ENCODE measurements at regions not wholly inside any gene's neighbourhood (a gene's known extent, or its start where the extent isn't known, plus 50 kb on each side); places are given as distances from the start of the nearest gene placed in this dataset.
"Not testable (repeated sequence)": the region's sequence is repeated elsewhere in the genome, so short reads cannot be mapped to it uniquely, and the experiment has no call there.

DNA sequence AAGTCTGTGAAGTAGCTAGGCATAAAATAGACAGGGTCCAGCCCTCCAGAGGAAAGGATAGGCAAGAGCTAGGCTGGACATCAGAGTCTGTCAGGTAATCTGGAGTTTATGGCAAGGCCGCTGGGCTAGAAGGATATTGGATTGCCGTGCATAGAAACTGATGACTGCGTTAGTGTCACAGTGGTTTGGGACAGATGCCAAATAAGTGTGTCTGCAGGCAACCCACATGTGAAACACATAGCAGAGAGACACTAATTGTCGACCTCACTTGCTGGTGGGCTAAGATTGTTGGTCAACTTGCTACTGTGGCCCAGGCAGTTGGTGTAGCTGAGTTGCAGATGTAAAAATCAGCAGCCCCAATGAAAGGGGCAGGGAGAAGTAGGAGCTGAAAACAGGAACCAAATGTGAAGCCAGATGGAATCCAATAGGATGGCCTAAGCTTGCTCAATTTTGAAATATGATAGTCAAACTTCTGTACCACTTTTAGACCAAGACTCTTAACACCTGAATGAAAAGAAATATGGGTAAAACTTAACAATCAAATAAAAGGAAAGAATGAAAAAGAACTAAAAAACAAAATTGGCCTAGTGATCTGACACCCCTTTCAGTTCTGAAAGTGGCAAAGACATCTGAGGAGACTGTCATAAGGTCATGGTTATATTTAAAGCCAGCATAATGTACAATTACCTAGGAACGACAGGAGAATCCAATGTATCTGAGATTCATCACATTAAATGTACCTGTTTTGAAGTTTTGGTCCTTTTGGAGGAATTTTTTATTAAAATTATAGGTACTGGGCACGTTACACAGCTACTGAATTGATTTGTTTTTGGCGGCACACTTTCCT lies 243.3 kb upstream of the ACTBL2 start:
- no peak for DNase-seq

DNA sequence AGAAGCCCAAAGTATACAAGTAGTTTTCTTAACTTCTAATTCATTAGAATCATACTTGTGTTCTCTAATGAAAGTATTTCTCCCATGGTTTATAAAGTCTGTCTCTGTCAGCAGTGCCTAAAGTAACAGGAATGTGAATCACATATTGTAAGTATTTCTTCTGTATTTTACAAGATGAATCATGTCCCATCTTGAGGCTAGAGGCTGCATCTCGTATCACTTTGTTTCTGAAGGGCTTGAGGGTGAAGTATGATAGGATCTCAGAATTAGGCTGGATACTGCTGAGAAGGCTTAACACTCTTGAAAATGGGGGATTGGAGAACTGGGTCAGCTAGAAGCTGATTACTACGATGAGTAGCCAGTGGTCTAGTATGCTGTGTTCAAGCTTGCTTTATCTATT lies 242.2 kb upstream of the ACTBL2 start:
- DNase-seq, result no peak

DNA sequence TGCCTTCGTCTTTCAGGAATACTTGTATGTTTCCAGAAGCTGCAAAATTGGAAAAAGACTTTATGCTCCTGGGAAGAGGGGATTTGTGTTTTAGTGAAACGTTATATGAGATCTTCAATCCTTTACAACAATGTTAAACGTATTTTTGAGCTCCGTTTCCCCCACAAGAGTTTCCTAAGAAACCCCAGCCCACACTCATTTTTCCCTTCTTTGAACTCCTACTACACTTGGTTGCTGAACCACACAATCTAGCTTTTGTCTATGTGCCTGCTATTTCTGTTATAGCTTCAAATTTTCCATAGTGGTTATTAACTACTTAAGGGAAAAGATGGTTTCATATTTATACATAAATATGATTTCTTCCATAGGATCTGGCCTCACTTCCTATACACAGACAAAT lies 238.6 kb upstream of the ACTBL2 start:
- no peak for DNase-seq

DNA sequence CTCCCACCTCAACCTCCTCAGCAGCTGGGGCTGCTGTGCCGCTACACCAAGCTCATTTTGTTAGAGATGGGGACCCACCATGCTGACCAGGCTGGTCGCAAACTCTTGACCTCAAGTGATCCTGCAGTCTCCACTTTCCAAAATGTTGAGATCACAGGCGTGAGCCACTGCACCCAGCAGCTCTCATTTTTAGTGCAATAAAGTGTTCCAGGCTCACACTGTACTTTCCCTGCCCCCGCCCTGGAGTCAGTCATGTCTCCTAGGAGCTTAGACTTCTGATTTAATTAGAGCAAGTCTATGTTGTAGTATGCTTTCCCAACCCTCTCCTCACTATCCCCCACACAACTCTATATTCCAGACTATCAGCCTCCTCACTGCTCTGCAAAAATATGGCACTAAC lies 238.0 kb upstream of the ACTBL2 start:
- DNase-seq, result no peak

DNA sequence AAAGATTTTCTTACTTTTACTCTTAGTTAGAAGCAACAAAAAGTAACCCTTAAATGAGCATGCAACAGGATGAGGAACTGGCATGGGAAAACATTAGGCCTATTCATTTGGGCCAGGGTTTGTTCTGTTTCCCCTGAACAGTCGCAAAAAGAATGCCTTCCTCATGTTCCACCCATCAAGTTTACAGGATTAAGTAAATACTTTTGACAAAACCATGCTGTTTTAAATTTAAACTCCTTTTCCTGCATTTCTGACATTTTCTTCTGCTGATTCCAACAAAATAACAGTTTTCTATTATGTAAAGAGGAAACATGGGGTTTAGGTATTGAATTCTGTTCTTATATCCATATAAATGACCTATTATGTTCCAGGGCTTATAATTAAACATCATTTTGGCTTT lies 236.6 kb upstream of the ACTBL2 start:
- DNase-seq, result no peak

DNA sequence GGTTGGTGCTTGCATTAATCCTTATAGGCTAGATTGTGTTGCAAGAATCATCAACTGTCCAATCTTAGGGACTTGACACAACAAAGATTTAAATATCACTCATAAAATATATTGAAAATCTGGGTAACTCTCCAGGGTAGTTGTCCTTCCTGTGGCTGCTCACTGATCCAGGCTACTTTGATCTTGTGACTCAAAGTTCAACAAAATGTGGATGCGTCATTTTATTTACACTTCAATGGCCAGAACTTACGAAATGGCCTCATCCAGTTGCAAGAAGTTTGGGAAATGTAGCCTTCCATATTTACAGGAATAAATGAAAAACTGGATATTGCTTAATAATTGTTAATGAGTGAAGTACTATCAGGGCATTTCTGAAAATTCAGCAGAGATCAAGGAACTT lies 235.5 kb upstream of the ACTBL2 start:
- no peak for DNase-seq

DNA sequence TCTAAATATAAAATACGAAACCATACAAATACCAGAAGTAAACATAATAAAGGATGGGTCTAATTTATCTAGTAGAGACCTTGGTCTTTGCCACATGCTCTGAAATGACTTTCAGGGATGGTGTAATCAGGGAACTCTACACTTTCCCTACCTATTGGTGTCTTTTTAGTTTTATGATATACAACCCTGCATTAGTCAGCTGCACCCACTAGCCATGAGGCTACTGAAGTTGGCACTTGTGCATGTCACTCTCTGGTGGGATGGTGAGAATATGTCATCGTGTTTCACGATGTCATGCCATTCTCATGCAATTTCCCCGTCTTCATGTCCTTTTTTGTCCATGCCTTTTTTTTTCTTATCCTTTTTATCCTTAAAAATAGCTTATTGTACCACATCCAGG lies 234.9 kb upstream of the ACTBL2 start:
- no peak for DNase-seq

DNA sequence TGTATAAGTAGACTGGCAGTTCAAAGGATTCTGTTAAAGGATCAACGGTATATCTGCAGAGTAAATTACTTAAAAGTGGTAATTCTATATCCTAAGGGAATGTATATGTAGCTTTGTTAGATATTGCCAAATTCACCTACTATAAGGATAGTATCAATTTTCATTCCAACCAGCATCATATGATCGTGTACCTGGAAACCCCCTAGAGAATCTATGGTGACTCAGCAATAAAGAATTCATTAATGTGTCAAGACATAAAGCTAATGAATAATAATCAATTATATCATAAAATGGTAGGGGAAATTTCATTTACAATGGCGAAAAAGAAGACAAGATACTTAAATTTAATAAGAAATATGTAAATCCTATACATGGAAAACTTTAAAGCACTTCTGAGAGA lies 234.1 kb upstream of the ACTBL2 start:
- DNase-seq, result no peak

DNA sequence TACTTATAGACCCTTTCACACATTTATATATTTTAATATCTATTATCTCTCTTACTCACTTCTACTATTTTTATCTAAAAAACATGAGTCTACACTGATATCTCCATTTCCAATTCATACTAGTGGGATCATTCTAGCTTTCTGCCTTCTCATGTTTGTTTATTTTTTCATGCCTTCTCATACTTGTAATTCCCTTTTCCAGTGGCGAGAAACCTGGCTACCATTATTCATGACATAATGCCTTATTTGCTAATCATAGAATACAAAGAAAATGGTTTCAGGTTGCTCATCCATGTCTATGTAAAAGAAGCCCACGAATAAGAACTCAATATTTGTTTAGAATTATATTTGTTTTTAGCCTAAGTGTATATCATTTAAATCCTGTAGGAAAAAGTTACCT lies 232.7 kb upstream of the ACTBL2 start:
- DNase-seq, result no peak

DNA sequence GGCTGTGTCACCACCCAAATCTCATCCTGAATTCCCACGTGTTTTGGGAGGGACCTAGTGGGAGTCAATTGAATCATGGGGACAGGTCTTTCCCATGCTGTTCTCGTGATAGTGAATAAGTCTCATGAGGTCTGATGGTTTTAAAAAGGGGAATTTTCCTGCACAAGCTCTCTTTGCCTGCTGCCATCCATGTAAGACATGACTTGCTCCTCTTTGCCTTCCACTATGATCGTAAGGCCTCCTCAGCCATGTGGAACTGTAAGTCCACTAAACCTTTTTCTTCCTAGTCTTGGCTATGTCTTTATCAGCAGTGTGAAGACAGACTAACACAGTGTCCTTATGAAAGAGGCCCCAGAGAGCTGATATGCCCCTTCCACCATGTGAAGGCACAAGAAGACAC lies 230.9 kb upstream of the ACTBL2 start:
- not testable (repeated sequence) for DNase-seq

DNA sequence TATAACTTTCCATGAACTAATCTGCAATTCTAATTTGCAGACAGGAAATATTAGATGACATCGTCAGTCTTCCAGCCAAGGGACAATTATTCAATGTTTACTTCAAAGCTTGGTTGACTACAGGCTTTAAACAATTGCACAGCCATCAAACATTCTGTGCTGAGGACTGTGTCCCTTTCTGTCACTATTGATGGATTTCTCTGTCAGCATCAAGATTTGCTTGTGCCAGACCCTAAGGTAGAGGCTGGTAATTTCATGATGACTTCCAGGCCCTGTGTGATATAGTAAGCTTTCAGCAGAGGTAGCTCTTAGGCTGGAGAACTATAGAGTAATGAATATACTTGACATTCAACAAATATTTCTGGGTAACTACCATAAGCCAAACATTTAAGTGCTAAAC lies 229.3 kb upstream of the ACTBL2 start:
- DNase-seq, result no peak

DNA sequence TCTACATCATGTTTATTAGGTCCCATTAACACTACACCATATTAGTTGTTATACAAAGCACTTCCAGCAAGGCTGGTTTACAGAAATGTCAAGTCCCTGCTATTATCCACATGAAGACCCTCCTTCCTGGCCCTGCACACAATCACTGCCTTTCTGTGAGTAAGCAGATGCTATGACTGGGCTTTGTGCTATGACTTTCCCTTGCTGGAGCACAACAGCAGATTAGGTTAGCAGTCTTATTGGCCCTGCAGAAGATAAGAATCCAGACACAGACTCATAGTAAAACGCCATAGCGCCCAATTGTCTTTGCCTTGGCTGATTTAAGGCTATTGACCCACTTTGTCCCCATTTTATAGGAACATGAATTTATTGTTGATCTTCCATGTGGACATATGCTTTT lies 228.9 kb upstream of the ACTBL2 start:
- DNase-seq, result no peak

DNA sequence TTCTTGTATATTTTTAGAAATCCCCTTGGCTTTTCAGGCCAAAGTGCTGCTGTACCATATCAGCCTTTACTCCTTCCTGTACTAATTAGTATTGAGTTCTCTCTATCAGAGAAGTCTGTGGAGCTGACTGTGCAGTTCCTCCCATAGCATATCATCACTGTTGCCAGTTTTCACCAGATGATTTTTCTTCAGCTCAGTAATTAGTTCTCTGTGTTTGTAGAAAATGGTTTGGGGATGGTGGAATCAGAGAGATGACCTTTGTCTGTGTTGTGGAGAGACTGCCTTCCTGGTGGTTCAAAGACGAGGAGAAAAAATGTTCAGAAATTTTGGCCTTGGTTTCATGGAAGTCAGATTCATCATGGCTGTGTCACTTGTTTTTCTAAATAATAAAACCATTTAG lies 227.5 kb upstream of the ACTBL2 start:
- no peak for DNase-seq

DNA sequence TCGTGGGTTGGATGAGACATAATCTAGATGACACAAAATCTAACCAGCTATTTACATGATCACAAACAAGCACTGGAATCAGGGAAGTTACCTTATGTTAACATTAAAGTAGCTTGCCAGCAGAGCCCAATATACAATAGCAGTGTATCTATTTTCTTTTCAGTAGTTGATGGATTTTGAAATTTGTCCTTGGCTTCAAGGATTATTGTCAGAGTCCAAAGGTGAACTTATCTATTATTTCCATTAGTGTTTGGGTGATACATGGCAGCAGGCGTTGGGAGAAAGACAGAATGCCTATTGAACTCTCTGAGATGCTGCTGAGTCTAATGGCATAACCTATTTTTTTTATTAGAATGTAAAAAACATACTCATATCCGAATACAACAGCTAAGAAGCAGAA lies 223.2 kb upstream of the ACTBL2 start:
- no peak for DNase-seq

DNA sequence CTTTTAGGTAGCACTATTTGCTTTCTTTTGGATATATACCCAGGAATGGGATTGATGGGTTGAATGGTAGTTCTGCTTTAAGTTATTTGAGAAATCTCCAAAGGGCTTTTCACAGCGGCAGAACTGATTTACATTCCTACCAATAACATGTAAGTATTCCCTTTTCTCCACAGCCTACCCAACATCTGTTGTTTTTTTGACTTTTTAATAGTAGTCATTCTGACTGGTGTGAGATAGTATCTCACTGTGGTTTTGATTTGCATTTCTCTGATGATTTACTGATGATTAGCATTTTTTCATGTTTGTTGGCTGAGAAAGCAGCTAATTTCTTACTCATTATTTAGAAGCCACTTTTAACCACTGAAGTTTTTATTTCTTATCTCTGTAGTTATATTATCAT lies 221.1 kb upstream of the ACTBL2 start:
- DNase-seq, result no peak

DNA sequence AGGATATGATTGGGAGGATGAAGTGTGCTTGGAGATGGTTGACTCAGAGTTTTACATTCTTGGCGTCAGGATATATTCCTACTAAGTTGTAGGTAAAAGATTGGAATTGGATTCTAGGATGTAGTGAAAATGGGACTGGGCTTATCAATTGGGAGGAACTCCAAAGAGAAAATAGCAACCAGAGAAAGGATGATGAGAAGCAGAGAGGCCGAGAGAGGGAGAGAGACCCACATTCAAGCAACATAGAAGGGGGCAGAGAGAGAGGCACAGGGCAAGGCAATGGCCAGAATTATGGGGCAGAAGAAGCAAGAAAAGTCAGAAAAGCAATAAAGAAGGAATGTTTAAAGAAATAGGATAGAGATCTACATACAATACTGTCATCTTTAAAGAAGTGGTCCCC lies 217.9 kb upstream of the ACTBL2 start:
- DNase-seq, result no peak

DNA sequence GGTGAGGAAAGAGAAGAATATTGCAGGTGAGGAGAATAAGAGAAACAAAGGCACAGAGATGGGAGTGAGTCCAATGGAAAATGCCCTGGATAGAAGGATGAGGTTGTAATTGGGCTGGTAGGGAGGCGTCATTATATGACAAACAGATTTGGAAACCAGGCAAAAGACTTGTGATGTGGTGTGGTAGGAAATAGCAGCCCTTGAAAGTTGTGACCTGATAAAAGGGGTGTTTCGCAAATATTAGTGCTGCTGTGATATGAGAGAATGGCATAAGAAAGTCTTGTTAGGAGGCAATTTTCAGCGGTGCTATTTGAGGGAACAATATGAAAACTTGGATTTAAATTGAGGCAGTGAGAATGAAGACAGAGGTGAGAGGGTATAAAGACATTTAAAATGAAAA lies 217.5 kb upstream of the ACTBL2 start:
- no peak for DNase-seq

DNA sequence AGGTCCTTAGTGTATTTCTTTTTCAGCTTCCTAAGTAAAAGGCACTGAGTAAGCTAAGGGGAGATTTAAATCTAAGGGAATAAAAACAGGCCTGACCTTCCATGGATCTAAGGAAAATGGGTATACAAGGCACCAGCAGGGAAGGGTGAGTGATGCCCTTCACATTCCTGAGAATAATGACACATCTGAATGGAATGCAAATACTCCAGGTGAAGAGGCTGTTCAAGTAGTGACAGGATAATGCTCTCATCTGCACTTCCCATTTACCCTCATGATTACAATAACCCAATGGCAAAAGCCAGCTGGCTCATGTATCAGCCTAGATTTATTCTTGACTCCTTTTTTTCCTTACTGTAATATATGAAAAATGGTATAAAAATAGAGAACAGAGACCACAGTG lies 216.2 kb upstream of the ACTBL2 start:
- no peak for DNase-seq

DNA sequence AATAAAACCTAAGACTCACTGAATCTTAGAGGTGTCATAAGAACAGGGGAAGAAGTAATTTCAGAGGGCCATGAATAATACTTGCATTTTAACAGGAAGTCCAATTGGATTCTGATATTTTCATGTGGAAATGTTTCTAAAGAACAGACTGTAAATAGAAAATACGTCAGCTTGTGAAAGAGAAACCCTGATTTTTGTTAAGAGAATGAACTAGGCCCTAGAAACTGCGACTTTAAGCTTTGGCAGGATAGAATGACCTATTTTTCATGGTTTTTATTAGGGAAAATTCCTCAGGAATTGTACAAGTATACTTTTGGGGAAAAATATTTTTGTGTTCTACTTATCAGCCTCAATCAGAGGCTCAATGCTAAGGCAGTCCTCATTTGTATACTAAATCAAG lies 215.5 kb upstream of the ACTBL2 start:
- no peak for DNase-seq

DNA sequence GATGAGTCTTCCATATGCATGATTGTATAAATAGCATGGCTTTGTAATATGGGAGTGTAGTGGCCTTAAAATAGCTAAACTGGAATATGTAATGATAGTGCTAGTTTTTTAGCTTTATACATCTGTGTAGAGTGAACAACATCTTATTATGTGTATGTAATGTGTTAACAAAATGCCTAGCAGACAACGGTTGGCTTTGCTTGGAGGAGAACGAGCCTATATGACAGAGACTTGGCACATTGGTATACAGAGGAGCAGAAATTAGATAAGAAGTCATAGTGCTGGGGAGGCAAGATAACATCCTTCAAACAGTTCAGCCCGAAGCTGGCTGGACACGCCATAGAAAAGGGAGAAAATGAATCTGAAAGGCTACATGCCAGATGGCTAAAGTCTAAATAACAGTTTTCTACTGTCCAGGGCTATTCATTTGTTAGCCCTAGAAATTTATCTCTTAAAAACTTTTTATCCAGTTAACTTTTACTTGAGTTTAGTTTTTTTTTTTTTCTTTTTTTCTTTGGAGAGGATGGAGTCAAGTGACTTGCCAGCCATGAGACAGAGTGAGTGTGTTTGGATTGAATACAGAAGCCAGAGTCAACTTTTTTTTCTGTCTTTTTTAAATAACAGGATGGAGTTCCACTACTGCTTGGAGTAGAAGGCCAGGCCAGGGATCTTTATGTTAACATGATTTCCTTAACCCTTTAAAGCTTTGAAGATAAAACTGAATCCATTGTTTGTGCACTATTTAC lies 214.4 kb upstream of the ACTBL2 start:
- no peak for DNase-seq

DNA sequence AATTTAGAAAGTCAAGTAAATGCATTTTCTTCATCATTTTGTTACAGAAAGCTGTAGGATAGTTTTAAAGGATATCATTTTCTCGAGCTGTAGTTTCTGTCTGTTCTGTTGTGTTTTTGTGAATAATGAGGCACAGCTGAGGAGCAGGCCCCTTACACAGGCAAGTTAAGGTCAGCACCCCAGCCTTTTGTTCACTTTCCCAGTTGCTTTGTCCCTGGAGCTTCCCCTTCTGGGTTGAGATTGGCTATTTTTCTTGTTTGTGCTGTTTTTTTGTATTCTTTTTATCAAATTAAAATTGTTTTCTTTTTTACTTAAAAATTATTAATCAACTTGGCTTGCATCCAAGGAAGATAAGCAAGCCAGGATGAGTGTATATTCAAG lies 213.8 kb upstream of the ACTBL2 start:
- no peak for DNase-seq

DNA sequence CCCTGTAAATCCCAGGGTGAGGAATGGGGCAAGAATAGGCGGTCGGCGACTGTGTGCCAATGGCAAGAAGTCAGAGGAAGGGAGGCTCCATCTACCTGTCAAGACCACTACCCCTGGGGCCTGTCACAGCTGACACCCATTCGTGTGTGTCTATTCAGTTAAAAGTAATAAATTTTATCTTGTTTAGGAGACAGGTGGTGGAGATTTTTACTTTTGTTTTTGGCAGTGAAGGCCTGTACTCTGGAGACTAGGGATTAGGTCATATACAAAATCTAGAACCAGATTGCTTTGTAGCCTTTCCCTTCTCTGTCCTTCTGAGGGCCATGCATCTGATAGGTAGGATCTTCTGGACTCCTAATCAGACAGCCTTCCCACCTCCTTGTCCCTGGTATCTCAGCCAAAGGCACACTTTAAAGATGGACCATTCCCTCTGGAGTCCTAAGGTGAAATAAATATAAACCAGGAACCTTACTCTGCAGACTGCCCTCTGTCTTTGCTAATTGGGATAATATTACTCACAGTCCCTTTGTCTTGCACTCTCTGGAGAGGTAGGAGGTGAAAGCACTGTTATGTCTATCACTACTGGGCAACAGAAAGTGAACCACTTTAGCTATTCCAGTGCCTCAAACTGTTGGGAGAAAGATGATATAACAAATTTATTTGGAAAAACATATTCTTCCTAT lies 213.2 kb upstream of the ACTBL2 start:
- no peak for DNase-seq

DNA sequence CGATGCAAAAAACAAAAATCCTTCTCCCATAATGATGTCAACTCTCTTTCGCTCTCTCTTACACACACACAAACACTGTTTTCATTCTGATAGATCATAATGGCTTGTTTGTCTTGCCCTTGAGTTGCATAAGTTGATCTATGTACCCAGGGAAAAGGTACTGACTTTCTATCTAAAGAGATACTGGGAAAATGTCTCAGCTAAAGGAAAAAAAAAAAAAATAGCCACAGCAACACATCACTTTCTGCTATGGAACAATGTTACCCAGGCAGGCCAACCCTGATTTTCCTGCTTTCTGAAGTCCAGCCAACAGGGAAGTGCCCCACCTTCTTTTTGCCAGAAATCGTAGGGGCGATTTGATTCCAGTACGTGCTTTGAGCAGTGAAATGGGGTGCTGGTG lies 212.6 kb upstream of the ACTBL2 start:
- no peak for DNase-seq
